Right atrium auricular region (tissue), 2 donors: ENCODE measurements at regions not wholly inside any gene's neighbourhood (a gene's known extent, or its start where the extent isn't known, plus 50 kb on each side); places are given as distances from the start of the nearest gene placed in this dataset.
"Not testable (repeated sequence)": the region's sequence is repeated elsewhere in the genome, so short reads cannot be mapped to it uniquely, and the experiment has no call there.

Source experiments
- DNase-seq: peaks from one replicate; pipeline ENCODE4 v3.0.0-alpha.2; 2019; ENCODE audit warnings: low spot score
- H3K27ac ChIP-seq, 2 donors: fragments of 200-600 bp; sonication (generic); 1 replicate in 1 of 2; 2 replicates in 1 of 2; pipeline ENCODE4 v1.5.1; 2016 to 2019
- H3K27me3 ChIP-seq, 2 donors: fragments of 200-600 bp; sonication (generic); one replicate each; pipeline versions ENCODE4 v1.5.1 to v1.6.0; 2017 to 2019
- H3K36me3 ChIP-seq: fragments of 200-600 bp; sonication (generic); one replicate; pipeline ENCODE4 v1.5.1; 2016
- H3K4me1 ChIP-seq, 2 donors: fragments of 200-600 bp; sonication (generic); one replicate each; pipeline versions ENCODE4 v1.5.1 to v1.6.0; 2017 to 2019
- H3K4me3 ChIP-seq, 2 donors: fragments of 200-600 bp; sonication (generic); 1 replicate in 1 of 2; 2 replicates in 1 of 2; pipeline ENCODE4 v1.5.1; 2017 to 2019; ENCODE audit warnings: mild to moderate bottlenecking in 1 of 2, moderate library complexity in 1 of 2
- H3K9me3 ChIP-seq, 2 donors: fragments of 200-600 bp; sonication (generic); one replicate each; pipeline ENCODE4 v1.5.1; 2019
- CTCF ChIP-seq, 2 donors: fragments of 200-600 bp; sonication (generic); IDR thresholded peaks; one replicate each; pipeline ENCODE4 v1.5.1; 2019; ENCODE audit warnings: antibody characterized with exemption in 2 of 2

GRCh38 chr4:91729851-91730250 lies 573.9 kb upstream of the GRID2 start:
- no peak for TF ChIP-seq CTCF (IDR thresholded peaks at IDR 0.05)
- Histone ChIP-seq H3K9me3 (no peaks in the 10 kb centered on the region), H3K36me3 (no peaks in the 10 kb centered on the region), H3K27ac (no peak overlapping the region), H3K27me3 (no peaks in the 10 kb centered on the region), H3K4me1 (no peaks in the 10 kb centered on the region), H3K4me3 (no peak overlapping the region)
- DNase-seq = no peak

GRCh38 chr4:91734682-91735081 lies 569.1 kb upstream of the GRID2 start:
- Histone ChIP-seq H3K4me1 (no peaks in the 10 kb centered on the region), H3K4me3 (no peak overlapping the region), H3K36me3 (no peaks in the 10 kb centered on the region), H3K27ac (no peak overlapping the region), H3K27me3 (no peaks in the 10 kb centered on the region), H3K9me3 (no peaks in the 10 kb centered on the region)
- DNase-seq = no peak
- TF ChIP-seq CTCF (IDR thresholded peaks at IDR 0.05) = no peak

- H3K9me3 ChIP-seq, H3K27me3 ChIP-seq, H3K4me1 ChIP-seq, H3K4me3 ChIP-seq, H3K36me3 ChIP-seq, H3K27ac ChIP-seq, DNase-seq: not testable (repeated sequence)
These were observed 564.9 kb upstream of the GRID2 start for GRCh38 chr4:91738831-91739230.

GRCh38 chr4:91746551-91746950 lies 557.2 kb upstream of the GRID2 start:
- no peaks in the 10 kb centered on the region for H3K4me1 ChIP-seq
- no peak overlapping the region for H3K4me3 ChIP-seq
- H3K27ac ChIP-seq = no peak overlapping the region
- H3K36me3 ChIP-seq = no peaks in the 10 kb centered on the region
- no peaks in the 10 kb centered on the region for H3K9me3 ChIP-seq
- H3K27me3 ChIP-seq = no peaks in the 10 kb centered on the region
- no peak for DNase-seq
- TF ChIP-seq CTCF (IDR thresholded peaks at IDR 0.05) = no peak

- no peaks in the 10 kb centered on the region for H3K27me3 ChIP-seq
- no peaks in the 10 kb centered on the region for H3K36me3 ChIP-seq
- H3K27ac ChIP-seq = no peak overlapping the region
- no peak for TF ChIP-seq CTCF (IDR thresholded peaks at IDR 0.05)
- DNase-seq = no peak
- H3K9me3 ChIP-seq = no peaks in the 10 kb centered on the region
- H3K4me3 ChIP-seq = no peak overlapping the region
- no peaks in the 10 kb centered on the region for H3K4me1 ChIP-seq
These were observed 551.8 kb upstream of the GRID2 start for GRCh38 chr4:91751961-91752360.

- H3K9me3 ChIP-seq = no peaks in the 10 kb centered on the region
- no peaks in the 10 kb centered on the region for H3K27me3 ChIP-seq
- no peaks in the 10 kb centered on the region for H3K4me1 ChIP-seq
- H3K4me3 ChIP-seq = no peak overlapping the region
- no peaks in the 10 kb centered on the region for H3K36me3 ChIP-seq
- H3K27ac ChIP-seq = no peak overlapping the region
- DNase-seq = no peak
- no peak for TF ChIP-seq CTCF (IDR thresholded peaks at IDR 0.05)
These were observed 549.0 kb upstream of the GRID2 start for GRCh38 chr4:91754716-91755115.
